Endothelial cell of umbilical vein (primary cell): ENCODE measurements at regions not wholly inside any gene's neighbourhood (a gene's known extent, or its start where the extent isn't known, plus 50 kb on each side); places are given as distances from the start of the nearest gene placed in this dataset.

ENCODE experiments used
- BruUV-seq: library from RNA; stranded (reverse); fragments of 400-500 nt; replicated peaks from 2 replicates; lab custom pipeline; 2021; lab: Mats Ljungman, UMichigan
- CTCF ChIA-PET: fragments of 300-600, 350-600 bp; sonication (Branson Sonifier 250); formaldehyde crosslinking; loops from one replicate; lab custom pipeline; 2021; ENCODE audit warnings: antibody characterized with exemption, inconsistent platforms; lab: Charles Lee
- POLR2A ChIA-PET: fragments of 300-600, 350-600 bp; sonication (Branson Sonifier 250); formaldehyde crosslinking; loops from one replicate; lab custom pipeline; 2021; ENCODE audit warnings: antibody characterized with exemption, inconsistent platforms; lab: Charles Lee
- DNase-seq: peaks from one replicate; pipeline ENCODE4 v3.0.0-alpha.2; 2011; ENCODE audit warnings: low read depth, low spot score
- FAIRE-seq: peaks from 2 replicates; lab custom pipeline; 2011; peaks lifted over from hg19 to GRCh38; lab: Jason Lieb, UNC
- H2AFZ ChIP-seq: 2 replicates; pipeline ENCODE4 v1.6.0; 2012; ENCODE audit warnings: low read depth, low read length, control low read depth, inconsistent platforms
- H3K27ac ChIP-seq: 2 replicates; pipeline ENCODE4 v1.5.1; 2011; ENCODE audit warnings: low read depth, mild to moderate bottlenecking, control low read depth, low read length, moderate library complexity; ENCODE audit not compliant: insufficient read depth
- H3K27me3 ChIP-seq, 2 experiments: 2 replicates each; pipeline versions ENCODE4 v1.6.0 to v1.6.1; 2011; ENCODE audit warnings: low read length in 2 of 2, mixed read lengths in 1 of 2; ENCODE audit not compliant: control insufficient read depth in 2 of 2, insufficient read depth in 2 of 2
- H3K36me3 ChIP-seq, 2 experiments: 2 replicates in 1 of 2; 3 replicates in 1 of 2; pipeline ENCODE4 v1.5.1; 2011; ENCODE audit warnings: low read length in 2 of 2, mild to moderate bottlenecking in 1 of 2, moderate library complexity in 1 of 2; ENCODE audit not compliant: control insufficient read depth in 2 of 2, insufficient read depth in 2 of 2; ENCODE audit errors: extremely low read depth in 1 of 2
- H3K4me1 ChIP-seq: 3 replicates; pipeline ENCODE4 v1.5.1; 2011; ENCODE audit warnings: mild to moderate bottlenecking, low read length; ENCODE audit not compliant: control insufficient read depth, insufficient read depth; ENCODE audit errors: extremely low read depth
- H3K4me2 ChIP-seq: 2 replicates; pipeline ENCODE4 v1.6.1; 2011; ENCODE audit warnings: low read length, control low read depth, mixed read lengths; ENCODE audit not compliant: insufficient read depth
- H3K4me3 ChIP-seq, 3 experiments: fragments of 200-600 bp in 1 of 3; sonication (generic), shearing (Covaris generic) in 1 of 3; replicated peaks in 1 of 3; 2 replicates each; pipeline ENCODE4 v1.5.1; 2011 to 2016; ENCODE audit warnings: control low read depth in 3 of 3, low read length in 3 of 3, mild to moderate bottlenecking in 2 of 3, inconsistent platforms in 1 of 3, low read depth in 1 of 3, moderate library complexity in 1 of 3; ENCODE audit not compliant: insufficient read depth in 1 of 3
- H3K79me2 ChIP-seq: 2 replicates; pipeline ENCODE4 v1.6.0; 2012; ENCODE audit warnings: low read length, inconsistent platforms; ENCODE audit not compliant: control insufficient read depth, insufficient read depth
- H3K9ac ChIP-seq: replicated peaks from 2 replicates; pipeline ENCODE3; 2011; ENCODE audit warnings: low read length, control low read depth; ENCODE audit not compliant: insufficient read depth; ENCODE audit errors: extremely low read depth
- H3K9me1 ChIP-seq: replicated peaks from 3 replicates; pipeline ENCODE4 v1.6.0; 2011; ENCODE audit warnings: mild to moderate bottlenecking, low read length; ENCODE audit not compliant: control insufficient read depth, insufficient read depth; ENCODE audit errors: extremely low read depth
- H3K9me3 ChIP-seq: replicated peaks from 2 replicates; pipeline ENCODE4 v1.5.1; 2012; ENCODE audit warnings: low read length, inconsistent platforms; ENCODE audit not compliant: control insufficient read depth, insufficient read depth
- H4K20me1 ChIP-seq: replicated peaks from 2 replicates; pipeline ENCODE3; 2011; ENCODE audit warnings: mild to moderate bottlenecking, low read length; ENCODE audit not compliant: control insufficient read depth, insufficient read depth; ENCODE audit errors: extremely low read depth
- EZH2 ChIP-seq: IDR thresholded peaks from 2 replicates; pipeline ENCODE4 v1.6.1; 2012; ENCODE audit warnings: borderline replicate concordance, low read depth, mild to moderate bottlenecking, moderate library complexity, low read length, inconsistent platforms; ENCODE audit not compliant: severe bottlenecking
- FOS ChIP-seq: IDR thresholded peaks from 2 replicates; pipeline ENCODE4 v1.6.1; 2011; ENCODE audit warnings: mild to moderate bottlenecking, low read length, moderate library complexity, borderline replicate concordance; ENCODE audit not compliant: insufficient read depth
- GATA2 ChIP-seq: IDR thresholded peaks from 2 replicates; pipeline ENCODE4 v1.7.0; 2011; ENCODE audit warnings: low read depth, mild to moderate bottlenecking, moderate library complexity, mixed read lengths, low read length; ENCODE audit not compliant: insufficient read length, insufficient read depth
- MYC ChIP-seq: IDR thresholded peaks from one replicate; pipeline ENCODE4 v1.6.1; 2011; ENCODE audit warnings: mild to moderate bottlenecking, low read depth, low read length
- POLR2AphosphoS5 ChIP-seq: IDR thresholded peaks from 2 replicates; pipeline ENCODE4 v1.6.1; 2012; ENCODE audit warnings: low read depth, mild to moderate bottlenecking, control low read depth, low read length, moderate library complexity; ENCODE audit not compliant: insufficient read depth
- dilution Hi-C: fragments of 300-500 bp; cut with MboI; formaldehyde crosslinking; loops from one replicate; pipeline ENCODE4 v1.15.0; 2019; ENCODE audit warnings: low sequenced_read_pairs; ENCODE audit not compliant: extremely low pct_ligation_motif_present
- intact Hi-C: fragments of 100-400 bp; cut with micrococcal nuclease; formaldehyde crosslinking; loops from one replicate; pipeline ENCODE4 v1.10.0; 2022
- TF ChIP-seq, protein P1 (sequence below): IDR thresholded peaks from 2 replicates; pipeline ENCODE4 v1.6.1; 2011; ENCODE audit not compliant: insufficient read depth, insufficient read length

DNA sequence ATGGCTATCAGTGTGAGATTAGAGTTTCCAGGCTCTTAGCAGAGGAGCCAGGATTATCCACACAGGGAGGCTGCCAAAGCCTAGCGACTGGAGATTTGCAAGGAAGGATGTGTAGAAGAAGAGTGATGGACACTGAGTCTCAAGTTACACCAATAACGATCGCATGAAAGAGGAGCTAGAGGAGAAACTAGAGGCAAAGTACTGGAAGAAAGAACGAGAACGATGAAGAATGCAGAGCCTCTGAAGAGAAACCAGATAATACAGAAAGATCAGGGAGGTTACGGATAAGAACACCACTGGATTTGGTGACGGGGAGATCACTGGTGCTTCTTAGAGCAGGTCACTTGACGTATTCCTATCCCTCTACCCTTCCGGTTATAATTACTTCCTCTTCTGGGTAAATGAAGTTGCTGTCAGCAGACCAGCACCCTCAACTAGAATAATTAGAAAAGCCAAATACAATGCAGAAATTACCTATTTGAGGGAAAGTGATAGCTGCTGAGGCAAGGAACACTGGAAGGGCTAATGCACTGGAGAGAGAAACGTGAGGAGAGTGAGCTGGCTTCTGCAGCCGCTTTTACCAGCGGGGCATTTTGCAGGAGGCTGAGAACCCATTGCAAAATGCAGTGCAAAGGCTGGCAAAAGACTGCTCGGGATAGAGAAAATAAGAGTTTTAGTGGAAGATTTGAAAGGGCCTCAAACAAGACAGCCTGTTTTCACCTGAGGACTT is 93.1 kb upstream of the HIF1A start:
- no peak for TF ChIP-seq EZH2
- TF ChIP-seq POLR2AphosphoS5: no peak
- no peak for TF ChIP-seq GATA2
- no peak for TF ChIP-seq FOS
- ChIA-PET POLR2A (no interaction called here), CTCF (interaction anchor here (1.0 kb wide), 1 partner anchor 90 kb away, joined by 3 read pairs; no protein-coding TSS in a partner anchor)
- dilution Hi-C loops (no loop called here), intact Hi-C loops (no loop called here)
- Histone ChIP-seq H4K20me1 (no peaks in the 10 kb centered on the region), H3K36me3 (no peaks in the 10 kb centered on the region), H3K9me1 (no peaks in the 10 kb centered on the region), H3K27ac (no peak overlapping the region), H3K4me1 (peaks cover 17% of the 10 kb centered on the region), H3K27me3 (no peaks in the 10 kb centered on the region), H3K79me2 (no peaks in the 10 kb centered on the region), H3K9ac (no peak overlapping the region), H2AFZ (no peak overlapping the region), H3K4me2 (no peak overlapping the region), H3K4me3 (no peak overlapping the region), H3K9me3 (no peaks in the 10 kb centered on the region)
- no TSS peak for BruUV-seq
- FAIRE-seq (no peak), DNase-seq (no peak)

DNA sequence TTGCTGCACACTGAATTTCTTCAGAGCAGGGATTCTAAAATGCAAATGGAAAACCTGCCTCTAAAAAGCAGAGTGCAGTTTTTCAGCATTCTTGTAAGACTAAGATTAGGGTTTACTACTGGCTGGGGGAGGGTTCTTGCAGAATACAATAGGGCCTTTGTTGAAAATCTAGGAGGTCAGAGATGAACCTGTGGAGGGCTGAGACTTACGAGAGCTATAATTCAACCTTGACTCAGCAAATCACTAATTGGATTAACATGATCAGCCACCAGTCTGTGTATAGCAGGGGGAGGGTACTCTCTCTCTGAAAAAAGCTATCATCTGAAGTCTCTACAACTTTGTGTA is 92.6 kb upstream of the HIF1A start:
- BruUV-seq: no TSS peak
- Histone ChIP-seq H3K36me3 (no peaks in the 10 kb centered on the region), H3K27me3 (no peaks in the 10 kb centered on the region), H4K20me1 (no peaks in the 10 kb centered on the region), H3K79me2 (no peaks in the 10 kb centered on the region), H3K4me1 (peaks cover 17% of the 10 kb centered on the region), H3K9me3 (no peaks in the 10 kb centered on the region), H2AFZ (no peak overlapping the region), H3K4me3 (no peak overlapping the region), H3K27ac (no peak overlapping the region), H3K9me1 (no peaks in the 10 kb centered on the region), H3K9ac (no peak overlapping the region), H3K4me2 (no peak overlapping the region)
- ChIA-PET CTCF (no interaction called here), POLR2A (no interaction called here)
- dilution Hi-C loops (no loop called here), intact Hi-C loops (no loop called here)
- no peak for TF ChIP-seq GATA2
- TF ChIP-seq MYC: no peak
- TF ChIP-seq, protein P1, sequence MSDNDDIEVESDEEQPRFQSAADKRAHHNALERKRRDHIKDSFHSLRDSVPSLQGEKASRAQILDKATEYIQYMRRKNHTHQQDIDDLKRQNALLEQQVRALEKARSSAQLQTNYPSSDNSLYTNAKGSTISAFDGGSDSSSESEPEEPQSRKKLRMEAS: no peak
- FAIRE-seq (no peak), DNase-seq (no peak)
